Osteoblast (primary cell): ENCODE measurements at regions not wholly inside any gene's neighbourhood (a gene's known extent, or its start where the extent isn't known, plus 50 kb on each side); places are given as distances from the start of the nearest gene placed in this dataset.

Source experiments
- DNase-seq: peaks from one replicate; pipeline ENCODE4 v3.0.0; 2011; ENCODE audit warnings: low spot score, mixed read lengths; ENCODE audit not compliant: insufficient read length; ENCODE audit errors: missing footprints
- H2AFZ ChIP-seq: 2 replicates; pipeline ENCODE4 v1.6.0; 2011; ENCODE audit warnings: mild to moderate bottlenecking, low read length
- H3K27ac ChIP-seq: 2 replicates; pipeline ENCODE4 v1.5.1; 2011; ENCODE audit warnings: mild to moderate bottlenecking, low read depth, low read length, moderate library complexity
- H3K27me3 ChIP-seq: 2 replicates; pipeline ENCODE4 v1.6.0; 2012; ENCODE audit warnings: mild to moderate bottlenecking, control low read depth, inconsistent platforms, low read length, moderate library complexity; ENCODE audit not compliant: insufficient read depth
- H3K36me3 ChIP-seq: 2 replicates; pipeline ENCODE4 v1.5.1; 2011; ENCODE audit warnings: mild to moderate bottlenecking, low read length, control low read depth, moderate library complexity; ENCODE audit not compliant: insufficient read depth
- H3K4me1 ChIP-seq: 2 replicates; pipeline ENCODE4 v1.5.1; 2011; ENCODE audit warnings: mild to moderate bottlenecking, low read length, control low read depth, moderate library complexity; ENCODE audit not compliant: insufficient read depth
- H3K4me2 ChIP-seq: 2 replicates; pipeline ENCODE4 v1.6.0; 2011; ENCODE audit warnings: mild to moderate bottlenecking, low read length; ENCODE audit not compliant: insufficient read depth
- H3K4me3 ChIP-seq: fragments of 200-600 bp; sonication (generic); 3 replicates; pipeline ENCODE4 v1.5.1; 2012; ENCODE audit warnings: mild to moderate bottlenecking, low read length, inconsistent platforms; ENCODE audit not compliant: insufficient read depth
- H3K79me2 ChIP-seq: 2 replicates; pipeline ENCODE4 v1.6.0; 2012; ENCODE audit warnings: mild to moderate bottlenecking, low read length, control low read depth, inconsistent platforms; ENCODE audit not compliant: insufficient read depth
- H3K9me3 ChIP-seq: 2 replicates; pipeline ENCODE4 v1.5.1; 2011; ENCODE audit warnings: low read depth, low read length, control low read depth
- H4K20me1 ChIP-seq: 2 replicates; pipeline ENCODE4 v1.6.0; 2012; ENCODE audit warnings: mild to moderate bottlenecking, low read length, control low read depth; ENCODE audit not compliant: insufficient read depth
- CTCF ChIP-seq: IDR thresholded peaks from 2 replicates; pipeline ENCODE4 v1.5.1; 2011; ENCODE audit warnings: mild to moderate bottlenecking, low read depth, low read length, moderate library complexity; ENCODE audit errors: extremely low read depth

GRCh38 chr10:85532773-85533172 is 833.8 kb downstream of the GRID1 start:
- Histone ChIP-seq H3K36me3 (no peaks in the 10 kb centered on the region), H3K4me3 (no peak overlapping the region), H3K79me2 (no peaks in the 10 kb centered on the region), H4K20me1 (no peaks in the 10 kb centered on the region), H3K4me2 (no peak overlapping the region), H3K9me3 (no peaks in the 10 kb centered on the region), H2AFZ (no peak overlapping the region), H3K27me3 (no peaks in the 10 kb centered on the region), H3K27ac (no peak overlapping the region), H3K4me1 (no peaks in the 10 kb centered on the region)
- DNase-seq = no peak
- no peak for TF ChIP-seq CTCF

- Histone ChIP-seq H3K79me2 (no peaks in the 10 kb centered on the region), H4K20me1 (no peaks in the 10 kb centered on the region), H3K27ac (no peak overlapping the region), H3K27me3 (no peaks in the 10 kb centered on the region), H3K4me1 (no peaks in the 10 kb centered on the region), H3K9me3 (no peaks in the 10 kb centered on the region), H3K4me2 (no peak overlapping the region), H3K36me3 (no peaks in the 10 kb centered on the region), H2AFZ (no peak overlapping the region), H3K4me3 (no peak overlapping the region)
- TF ChIP-seq CTCF = no peak
- DNase-seq = no peak
Observed at GRCh38 chr10:85535926-85536325, 830.7 kb downstream of the GRID1 start.

- H3K27ac ChIP-seq = no peak overlapping the region
- H2AFZ ChIP-seq = no peak overlapping the region
- H3K27me3 ChIP-seq = no peaks in the 10 kb centered on the region
- no peaks in the 10 kb centered on the region for H3K79me2 ChIP-seq
- no peaks in the 10 kb centered on the region for H3K9me3 ChIP-seq
- no peaks in the 10 kb centered on the region for H4K20me1 ChIP-seq
- no peak overlapping the region for H3K4me2 ChIP-seq
- DNase-seq = no peak
- no peaks in the 10 kb centered on the region for H3K36me3 ChIP-seq
- no peak overlapping the region for H3K4me3 ChIP-seq
- no peak for TF ChIP-seq CTCF
- no peaks in the 10 kb centered on the region for H3K4me1 ChIP-seq
Observed at GRCh38 chr10:85537561-85537960, 829.0 kb downstream of the GRID1 start.

- Histone ChIP-seq H3K4me3 (no peak overlapping the region), H3K36me3 (no peaks in the 10 kb centered on the region), H3K9me3 (no peaks in the 10 kb centered on the region), H4K20me1 (no peaks in the 10 kb centered on the region), H3K27me3 (no peaks in the 10 kb centered on the region), H3K4me2 (no peak overlapping the region), H3K27ac (no peak overlapping the region), H3K4me1 (no peaks in the 10 kb centered on the region), H3K79me2 (no peaks in the 10 kb centered on the region), H2AFZ (no peak overlapping the region)
- TF ChIP-seq CTCF = no peak
- DNase-seq = no peak
Observed at GRCh38 chr10:85538601-85539000, 828.0 kb downstream of the GRID1 start.
